K562 (cell line): ENCODE measurements at regions not wholly inside any gene's neighbourhood (a gene's known extent, or its start where the extent isn't known, plus 50 kb on each side); places are given as distances from the start of the nearest gene placed in this dataset.
A peak's percentile ranks its signal among the peaks of the same experiment; 100 is the strongest.

ENCODE experiments used
- ATAC-seq: fragments of 200-7000 bp; cut with Tn5 transposase; 3 replicates; pipeline ENCODE4 v1.9.1; 2020; ENCODE audit warnings: moderate library complexity
- BruUV-seq: library from RNA; stranded (reverse); fragments of 400-500 nt; replicated peaks from 2 replicates; lab custom pipeline; 2021; lab: Mats Ljungman, UMichigan
- CTCF ChIA-PET: fragments of 300-600 bp; formaldehyde crosslinking; extraction: SDS; loops from one replicate; lab custom pipeline; 2021; ENCODE audit warnings: low intra/inter-chr PET ratio; lab: Yijun Ruan, JAX
- POLR2A ChIA-PET: fragments of 300-600, 350-650 bp; sonication (Branson Sonifier 250); formaldehyde crosslinking; extraction: SDS; loops from one replicate; lab custom pipeline; 2021; ENCODE audit warnings: antibody characterized with exemption, inconsistent platforms; lab: Yijun Ruan, JAX
- DNase-seq, 4 experiments: peaks; one replicate each; pipeline versions ENCODE4 v3.0.0 to v3.0.0-alpha.2; 2011 to 2018; ENCODE audit warnings: low spot score in 3 of 4, mixed read lengths in 3 of 4; ENCODE audit errors: extremely low read depth in 1 of 4
- FAIRE-seq: peaks from 2 replicates; lab custom pipeline; 2011; peaks lifted over from hg19 to GRCh38; lab: Jason Lieb, UNC
- H2AFZ ChIP-seq: 2 replicates; pipeline ENCODE4 v1.6.0; 2011; ENCODE audit warnings: low read depth, low read length, control low read depth, inconsistent platforms
- H3K27ac ChIP-seq: fragments of 200-600 bp; 3 replicates; pipeline ENCODE4 v1.8.0; 2011; ENCODE audit warnings: low read depth, mild to moderate bottlenecking, control low read depth, inconsistent platforms, low read length, moderate library complexity, mixed read lengths; ENCODE audit errors: extremely low read depth
- H3K27me3 ChIP-seq, 2 experiments: fragments of 300-600 bp in 1 of 2; 2 replicates in 1 of 2; 3 replicates in 1 of 2; pipeline versions ENCODE4 v1.6.0 to v1.8.0; 2011; ENCODE audit warnings: inconsistent platforms in 2 of 2, low read length in 2 of 2, mild to moderate bottlenecking in 1 of 2, mixed read lengths in 1 of 2, moderate library complexity in 1 of 2; ENCODE audit not compliant: control insufficient read depth in 2 of 2, insufficient read depth in 2 of 2
- H3K36me3 ChIP-seq: fragments of 300-600 bp; 3 replicates; pipeline ENCODE4 v1.8.0; 2011; ENCODE audit warnings: mild to moderate bottlenecking, low read length, inconsistent platforms; ENCODE audit not compliant: control insufficient read depth, insufficient read depth
- H3K4me1 ChIP-seq, 2 experiments: fragments of 200-600 bp in 1 of 2; replicated peaks in 1 of 2; 2 replicates in 1 of 2; 3 replicates in 1 of 2; pipeline versions ENCODE4 v1.5.1 to v1.8.0; 2011; ENCODE audit warnings: inconsistent platforms in 2 of 2, low read length in 2 of 2, mild to moderate bottlenecking in 1 of 2, mixed read lengths in 1 of 2, moderate library complexity in 1 of 2; ENCODE audit not compliant: control insufficient read depth in 2 of 2, insufficient read depth in 2 of 2
- H3K4me2 ChIP-seq: 2 replicates; pipeline ENCODE4 v1.6.1; 2011; ENCODE audit warnings: low read length, control low read depth, inconsistent platforms, mixed read lengths; ENCODE audit not compliant: insufficient read depth
- H3K4me3 ChIP-seq: fragments of 200-600 bp; sonication (generic), shearing (Covaris generic); 2 replicates; pipeline ENCODE4 v1.5.1; 2016; ENCODE audit warnings: control low read depth, inconsistent platforms
- H3K79me2 ChIP-seq: fragments of 200-600 bp; 3 replicates; pipeline ENCODE4 v1.8.0; 2011; ENCODE audit warnings: low read length, inconsistent platforms; ENCODE audit not compliant: control insufficient read depth, insufficient read depth
- H3K9ac ChIP-seq, 2 experiments: 2 replicates each; pipeline versions ENCODE4 v1.6.0 to v1.6.1; 2011; ENCODE audit warnings: low read depth in 2 of 2, low read length in 2 of 2, control low read depth in 1 of 2, inconsistent platforms in 1 of 2, mild to moderate bottlenecking in 1 of 2, mixed read lengths in 1 of 2; ENCODE audit not compliant: insufficient read depth in 1 of 2
- H3K9me1 ChIP-seq: one replicate; pipeline ENCODE4 v1.6.0; 2011; ENCODE audit warnings: inconsistent platforms, mild to moderate bottlenecking, low read length, moderate library complexity; ENCODE audit not compliant: control insufficient read depth, insufficient read depth
- H3K9me3 ChIP-seq: replicated peaks from 2 replicates; pipeline ENCODE4 v1.5.1; 2011; ENCODE audit warnings: low read depth, low read length, inconsistent platforms; ENCODE audit not compliant: control insufficient read depth, insufficient read depth
- H4K20me1 ChIP-seq: replicated peaks from 2 replicates; pipeline ENCODE4 v1.6.1; 2011; ENCODE audit warnings: low read length, inconsistent platforms, mixed read lengths; ENCODE audit not compliant: control insufficient read depth, insufficient read depth
- GATA2 ChIP-seq: sonication (generic); formaldehyde crosslinking; IDR thresholded peaks from 2 replicates; pipeline ENCODE4 v1.4.0; 2020; ENCODE audit warnings: mild to moderate bottlenecking, missing genetic modification reagents
- HIVEP1 ChIP-seq: fragments of 250-450 bp; sonication (Bioruptor Pico); IDR thresholded peaks from 2 replicates; pipeline ENCODE4 v1.4.0; 2020; ENCODE audit warnings: mild to moderate bottlenecking
- MCM2 ChIP-seq: fragments of 450-650 bp; IDR thresholded peaks from 2 replicates; pipeline ENCODE4 v1.6.1; 2017; ENCODE audit warnings: low read depth, mild to moderate bottlenecking
- SPI1 ChIP-seq: IDR thresholded peaks from 2 replicates; pipeline ENCODE4 v1.6.1; 2011; ENCODE audit warnings: low read depth, low read length, control low read depth, borderline replicate concordance
- ZNF717 ChIP-seq: fragments of 250-450 bp; sonication (Bioruptor Pico); IDR thresholded peaks from 2 replicates; pipeline ENCODE4 v1.5.0; 2021
- WGBS: fragments of 100-300 bp; shearing (Covaris generic); methylation state at CpG from one replicate; pipeline ENCODE4 v1.1.6; 2016; ENCODE audit warnings: low coverage, mixed read lengths; ENCODE audit not compliant: insufficient coverage; ENCODE audit errors: missing lambda C conversion rate; 5-methylcytosine and 5-hydroxymethylcytosine counted together
- in situ Hi-C: fragments of 300-500 bp; cut with MboI; formaldehyde crosslinking; loops from 4 replicates; pipeline ENCODE4 v1.15.0; 2018; ENCODE audit warnings: inconsistent platforms, mixed read lengths
- intact Hi-C: fragments of 100-400 bp; cut with micrococcal nuclease; formaldehyde crosslinking; loops from 2 replicates; pipeline ENCODE4 v1.14.2; 2022
- TF ChIP-seq, protein P1 (sequence below): fragments of 450-650 bp; formaldehyde crosslinking; IDR thresholded peaks from 2 replicates; pipeline ENCODE4 v1.4.0; 2022; ENCODE audit warnings: mild to moderate bottlenecking, moderate library complexity

GRCh38 chr19:32268381-32268780 is 77.0 kb upstream of the ZNF507 start (continued):
- TF ChIP-seq, protein P1, sequence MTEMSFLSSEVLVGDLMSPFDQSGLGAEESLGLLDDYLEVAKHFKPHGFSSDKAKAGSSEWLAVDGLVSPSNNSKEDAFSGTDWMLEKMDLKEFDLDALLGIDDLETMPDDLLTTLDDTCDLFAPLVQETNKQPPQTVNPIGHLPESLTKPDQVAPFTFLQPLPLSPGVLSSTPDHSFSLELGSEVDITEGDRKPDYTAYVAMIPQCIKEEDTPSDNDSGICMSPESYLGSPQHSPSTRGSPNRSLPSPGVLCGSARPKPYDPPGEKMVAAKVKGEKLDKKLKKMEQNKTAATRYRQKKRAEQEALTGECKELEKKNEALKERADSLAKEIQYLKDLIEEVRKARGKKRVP (CRISPR knock-in tag), result no peak
- TF ChIP-seq HIVEP1 (CRISPR knock-in tag) (no peak), MCM2 (no peak), GATA2 (no peak)
- TF ChIP-seq, all 486 proteins: peak for 0

- ATAC-seq, result no peak
- FAIRE-seq, result no peak
- Histone ChIP-seq H3K4me2 (no peak overlapping the region), H3K27ac (no peak overlapping the region), H3K36me3 (no peaks in the 10 kb centered on the region), H3K4me1 (no peaks in the 10 kb centered on the region), H3K79me2 (no peaks in the 10 kb centered on the region), H3K4me3 (no peak overlapping the region), H3K27me3 (peaks cover 16 to 35% of the 10 kb centered on the region in 2 experiments; a peak in 4 of 5 replicates), H3K9me1 (no peaks in the 10 kb centered on the region), H2AFZ (no peak overlapping the region), H3K9me3 (no peaks in the 10 kb centered on the region), H3K9ac (no peak overlapping the region), H4K20me1 (no peaks in the 10 kb centered on the region; the same call in 1 of the 2 replicates)
- DNase-seq, result no peak
- CTCF ChIA-PET, result no interaction called here
- POLR2A ChIA-PET, result interaction anchor here (0.6 kb wide), 2 partner anchors 20 to 96 kb away, joined by 3 read pairs; no protein-coding TSS in a partner anchor
- no TSS peak for BruUV-seq
- TF ChIP-seq ZNF717 (CRISPR knock-in tag), result no peak
- peak; percentile 33; the same call in 1 of the 2 replicates for TF ChIP-seq SPI1
- 0% methylated on average over 5 of the region's 5 CpGs for WGBS
- in situ Hi-C loops (no loop called here), intact Hi-C loops (no loop called here)
Measured at GRCh38 chr19:32269831-32270230, 75.6 kb upstream of the ZNF507 start.
